Sigmoid colon (tissue), 4 donors: ENCODE measurements at regions not wholly inside any gene's neighbourhood (a gene's known extent, or its start where the extent isn't known, plus 50 kb on each side); places are given as distances from the start of the nearest gene placed in this dataset.

Experiments
- CTCF ChIP-seq, 4 experiments: fragments of 450-650 bp in 3 of 4; fragments of 200-600 bp in 1 of 4; IDR thresholded peaks; one replicate each; pipeline ENCODE4 v1.5.1; 2016 to 2019; ENCODE audit warnings: antibody characterized with exemption in 4 of 4, mild to moderate bottlenecking in 3 of 4, moderate library complexity in 2 of 4
- EP300 ChIP-seq, 4 donors: sonication (generic); formaldehyde crosslinking; IDR thresholded peaks; one replicate each; pipeline ENCODE4 v1.6.1; 2017; ENCODE audit warnings: antibody characterized with exemption in 4 of 4
- POLR2A ChIP-seq, 2 donors: fragments of 450-650 bp; IDR thresholded peaks; one replicate each; pipeline ENCODE4 v1.6.1; 2016; ENCODE audit warnings: antibody characterized with exemption in 2 of 2, mild to moderate bottlenecking in 2 of 2, moderate library complexity in 2 of 2
- POLR2AphosphoS5 ChIP-seq, 4 donors: sonication (generic); formaldehyde crosslinking; IDR thresholded peaks; one replicate each; pipeline ENCODE4 v1.6.1; 2017; ENCODE audit warnings: antibody characterized with exemption in 4 of 4

GRCh38 chr3:176798680-176799079 is 398.6 kb downstream of the TBL1XR1 start:
- no peak for TF ChIP-seq CTCF (IDR thresholded peaks at IDR 0.05)
- no peak for TF ChIP-seq POLR2AphosphoS5 (IDR thresholded peaks at IDR 0.05)
- TF ChIP-seq EP300 (IDR thresholded peaks at IDR 0.05) = no peak
- no peak for TF ChIP-seq POLR2A (IDR thresholded peaks at IDR 0.05)
